Neutrophil (primary cell): ENCODE measurements at regions not wholly inside any gene's neighbourhood (a gene's known extent, or its start where the extent isn't known, plus 50 kb on each side); places are given as distances from the start of the nearest gene placed in this dataset.

Experiments used
- H3K27ac ChIP-seq: fragments of 200-600 bp; sonication (generic); 2 replicates; pipeline ENCODE4 v1.5.1; 2016; ENCODE audit warnings: mild to moderate bottlenecking, moderate library complexity
- H3K27me3 ChIP-seq: fragments of 200-600 bp; sonication (generic); 2 replicates; pipeline ENCODE4 v1.6.0; 2016; ENCODE audit warnings: mild to moderate bottlenecking
- H3K36me3 ChIP-seq: fragments of 200-600 bp; sonication (generic); 2 replicates; pipeline ENCODE4 v1.5.1; 2017
- H3K4me1 ChIP-seq, 2 experiments: fragments of 200-600 bp in 1 of 2; sonication (generic) in 1 of 2; 1 replicate in 1 of 2; 2 replicates in 1 of 2; pipeline versions ENCODE4 v1.5.1 to v1.6.1; 2013 to 2016; ENCODE audit warnings: low read depth in 1 of 2, low read length in 1 of 2, mild to moderate bottlenecking in 1 of 2, moderate library complexity in 1 of 2; ENCODE audit not compliant: control insufficient read depth in 1 of 2, insufficient read depth in 1 of 2
- H3K4me3 ChIP-seq, 2 experiments: fragments of 200-600 bp in 1 of 2; sonication (generic) in 1 of 2; 1 replicate in 1 of 2; 2 replicates in 1 of 2; pipeline ENCODE4 v1.5.1; 2013 to 2016; ENCODE audit warnings: low read depth in 1 of 2, low read length in 1 of 2, mild to moderate bottlenecking in 1 of 2, moderate library complexity in 1 of 2
- H3K9me3 ChIP-seq: fragments of 200-600 bp; sonication (generic); 2 replicates; pipeline ENCODE4 v1.5.1; 2016
- CTCF ChIP-seq: fragments of 200-600 bp; sonication (generic); IDR thresholded peaks from 2 replicates; pipeline ENCODE4 v1.5.1; 2016; ENCODE audit warnings: antibody characterized with exemption

DNA sequence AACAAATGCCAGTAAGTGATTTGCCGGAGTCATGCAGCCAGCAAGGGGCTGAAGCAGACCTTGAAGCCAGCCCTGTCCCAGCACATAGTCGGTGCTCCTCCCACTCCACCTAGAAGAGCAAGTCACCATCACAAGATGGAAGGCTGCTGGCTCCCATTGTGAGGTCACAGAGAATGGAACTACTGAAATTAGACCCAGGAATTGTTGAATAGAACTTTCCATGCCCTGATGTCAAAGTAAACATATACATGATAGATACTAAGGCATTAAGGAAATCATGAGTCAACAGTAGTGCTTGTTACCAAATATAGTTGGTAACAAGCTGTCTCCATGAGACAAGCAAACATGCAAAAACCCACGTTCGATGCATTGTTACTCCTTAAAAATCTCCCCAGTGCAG lies 177.1 kb upstream of the MID1 start:
- no peaks in the 10 kb centered on the region for H3K27me3 ChIP-seq
- H3K27ac ChIP-seq, result no peak overlapping the region
- no peaks in the 10 kb centered on the region for H3K4me1 ChIP-seq
- no peaks in the 10 kb centered on the region for H3K36me3 ChIP-seq
- no peaks in the 10 kb centered on the region for H3K9me3 ChIP-seq
- no peak for TF ChIP-seq CTCF
- no peak overlapping the region for H3K4me3 ChIP-seq

- Histone ChIP-seq H3K4me1 (no peaks in the 10 kb centered on the region), H3K4me3 (no peak overlapping the region), H3K27ac (no peak overlapping the region), H3K36me3 (no peaks in the 10 kb centered on the region), H3K9me3 (no peaks in the 10 kb centered on the region), H3K27me3 (no peaks in the 10 kb centered on the region)
- TF ChIP-seq CTCF, result no peak
Measured at GRCh38 chrX:10798041-10798440, 177.7 kb upstream of the MID1 start.

- H3K27me3 ChIP-seq, result no peaks in the 10 kb centered on the region
- no peaks in the 10 kb centered on the region for H3K4me1 ChIP-seq
- no peak for TF ChIP-seq CTCF
- H3K9me3 ChIP-seq, result no peaks in the 10 kb centered on the region
- no peak overlapping the region for H3K27ac ChIP-seq
- no peaks in the 10 kb centered on the region for H3K36me3 ChIP-seq
- no peak overlapping the region for H3K4me3 ChIP-seq
Measured at GRCh38 chrX:10800796-10801195, 180.4 kb upstream of the MID1 start.

DNA sequence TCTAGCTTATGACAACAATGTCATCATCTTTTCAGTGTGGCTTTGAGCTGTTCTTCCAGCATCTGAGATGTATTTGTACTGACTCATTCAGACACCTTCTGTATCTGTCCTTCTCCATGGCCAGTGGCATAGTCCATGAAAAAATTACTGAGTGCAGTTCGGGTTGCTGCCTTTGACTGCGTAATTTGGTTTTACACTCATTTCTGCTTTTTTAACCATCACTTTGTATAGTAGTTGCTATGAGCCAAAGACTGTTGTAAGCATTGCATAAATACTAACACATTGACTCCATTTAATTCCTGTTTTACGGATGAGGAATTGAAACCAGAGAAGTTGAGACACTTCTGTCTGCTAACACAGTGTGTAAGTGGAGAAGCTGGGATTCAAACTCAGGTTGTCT lies 190.7 kb upstream of the MID1 start:
- TF ChIP-seq CTCF, result no peak
- Histone ChIP-seq H3K9me3 (no peaks in the 10 kb centered on the region), H3K27me3 (no peaks in the 10 kb centered on the region), H3K4me3 (no peak overlapping the region), H3K36me3 (no peaks in the 10 kb centered on the region), H3K4me1 (no peaks in the 10 kb centered on the region), H3K27ac (no peak overlapping the region)

DNA sequence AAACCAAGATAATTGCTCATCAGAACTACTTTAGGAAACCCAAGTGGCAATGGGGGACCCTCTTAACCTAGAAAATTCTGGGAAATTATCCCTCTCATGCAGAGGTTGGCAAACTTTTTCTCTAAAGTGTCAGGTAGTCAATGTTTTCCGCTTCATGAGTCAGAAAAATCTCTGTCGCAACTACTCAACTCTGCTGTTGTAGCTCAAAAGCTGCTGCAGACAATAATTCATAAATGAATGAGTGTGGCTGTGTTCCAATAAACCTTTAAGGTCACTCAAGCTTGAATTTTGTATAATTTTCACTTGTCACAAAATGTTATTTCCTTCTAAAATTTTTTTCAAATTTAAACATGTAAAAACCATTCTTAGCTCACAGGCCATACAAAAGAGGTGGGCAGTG lies 193.4 kb upstream of the MID1 start:
- H3K27me3 ChIP-seq, result no peaks in the 10 kb centered on the region
- no peak overlapping the region for H3K4me3 ChIP-seq
- no peaks in the 10 kb centered on the region for H3K9me3 ChIP-seq
- H3K36me3 ChIP-seq, result no peaks in the 10 kb centered on the region
- H3K4me1 ChIP-seq, result no peaks in the 10 kb centered on the region
- no peak for TF ChIP-seq CTCF
- H3K27ac ChIP-seq, result no peak overlapping the region

DNA sequence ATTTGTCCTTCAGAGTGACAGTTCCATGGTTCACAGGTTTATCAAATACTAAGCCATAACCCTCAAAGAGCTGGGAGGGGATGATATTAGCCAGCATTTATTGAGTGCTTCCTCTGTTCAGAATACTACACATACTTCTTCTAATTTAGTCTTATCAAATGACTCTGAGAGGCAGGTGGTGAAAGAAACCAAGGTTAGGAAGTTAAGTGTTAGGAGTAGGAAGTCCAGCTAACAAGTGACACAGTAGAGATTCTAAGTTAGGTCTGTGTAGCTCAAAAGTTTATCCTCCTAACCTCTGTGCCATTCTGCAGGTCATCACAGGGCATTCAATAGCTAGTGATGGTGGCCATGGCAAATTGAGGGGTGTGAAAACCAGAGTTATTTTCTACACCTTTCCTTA lies 198.3 kb upstream of the MID1 start:
- no peaks in the 10 kb centered on the region for H3K36me3 ChIP-seq
- H3K4me1 ChIP-seq, result no peaks in the 10 kb centered on the region
- no peaks in the 10 kb centered on the region for H3K9me3 ChIP-seq
- H3K27ac ChIP-seq, result no peak overlapping the region
- no peaks in the 10 kb centered on the region for H3K27me3 ChIP-seq
- no peak overlapping the region for H3K4me3 ChIP-seq
- no peak for TF ChIP-seq CTCF
